Subcutaneous abdominal adipose tissue (tissue), 5 donors: ENCODE measurements at regions not wholly inside any gene's neighbourhood (a gene's known extent, or its start where the extent isn't known, plus 50 kb on each side); places are given as distances from the start of the nearest gene placed in this dataset.

ENCODE experiments used
- H3K27ac ChIP-seq: one replicate; pipeline ENCODE4 v1.7.0; 2013; ENCODE audit warnings: low read depth, mild to moderate bottlenecking, inconsistent platforms, low read length, moderate library complexity
- H3K27me3 ChIP-seq, 5 donors: one replicate each; pipeline ENCODE4 v1.7.0; 2013; ENCODE audit warnings: low read length in 5 of 5, inconsistent platforms in 1 of 5; ENCODE audit not compliant: control insufficient read depth in 5 of 5, insufficient read depth in 4 of 5
- H3K36me3 ChIP-seq, 5 donors: one replicate each; pipeline ENCODE4 v1.7.0; 2013; ENCODE audit warnings: low read length in 5 of 5; ENCODE audit not compliant: control insufficient read depth in 5 of 5, insufficient read depth in 5 of 5
- H3K4me1 ChIP-seq, 5 donors: one replicate each; pipeline ENCODE4 v1.7.0; 2013; ENCODE audit warnings: low read length in 5 of 5, mild to moderate bottlenecking in 3 of 5, moderate library complexity in 1 of 5; ENCODE audit not compliant: control insufficient read depth in 5 of 5, insufficient read depth in 5 of 5
- H3K4me3 ChIP-seq, 5 donors: one replicate each; pipeline ENCODE4 v1.7.0; 2013; ENCODE audit warnings: low read length in 5 of 5, low read depth in 1 of 5
- H3K9ac ChIP-seq, 5 donors: one replicate each; pipeline ENCODE4 v1.7.0; 2013; ENCODE audit warnings: low read length in 5 of 5, mild to moderate bottlenecking in 4 of 5, moderate library complexity in 3 of 5
- H3K9me3 ChIP-seq, 5 donors: one replicate each; pipeline ENCODE4 v1.7.0; 2013; ENCODE audit warnings: low read length in 5 of 5; ENCODE audit not compliant: control insufficient read depth in 5 of 5
- donor health status: healthy.
- donor health status: healthy.
- donor health status: healthy.
- donor health status: healthy.
- donor health status: healthy.

DNA sequence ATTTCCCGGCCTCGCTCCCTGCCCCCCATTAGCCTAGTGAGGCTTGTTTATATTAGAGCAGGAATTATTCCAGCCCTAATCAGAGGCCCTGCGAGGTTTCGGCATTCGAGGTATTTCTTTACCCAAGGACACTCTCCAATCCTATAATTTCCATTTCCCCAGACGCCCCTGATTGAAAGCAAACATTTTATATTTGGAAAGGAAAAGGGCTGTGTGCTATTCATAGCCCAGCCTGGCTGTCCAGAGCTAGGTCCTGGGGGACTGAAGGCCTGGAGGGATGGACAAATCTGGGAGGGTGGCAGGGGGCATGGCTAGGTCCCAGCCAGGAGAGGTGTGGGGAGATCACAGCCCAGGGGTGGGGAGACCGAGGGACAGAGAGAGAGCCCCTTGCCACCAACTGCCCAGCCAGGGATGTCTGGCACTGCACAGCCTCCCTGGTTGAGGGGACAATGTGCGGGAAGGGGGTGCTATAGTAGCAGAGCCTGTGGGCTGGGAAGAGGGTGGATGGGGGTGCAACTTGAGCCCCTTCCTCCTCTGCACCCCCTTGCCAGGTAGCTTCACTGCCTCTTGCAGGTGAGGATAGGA, 125.1 kb downstream of the BARX1 start:
- Histone ChIP-seq H3K27me3 (peaks cover 6 to 30% (median 25%) of the 10 kb centered on the region in 5 donors), H3K27ac (no peak overlapping the region), H3K36me3 (no peaks in the 10 kb centered on the region), H3K9ac (no peak overlapping the region), H3K4me1 (peaks cover 0 to 16% (median 7%) of the 10 kb centered on the region in 5 donors), H3K9me3 (peaks cover 0 to 12% (median 4%) of the 10 kb centered on the region in 5 donors), H3K4me3 (no peak overlapping the region)

GRCh38 chr9:93829271-93830011, 125.7 kb downstream of the BARX1 start:
- H3K4me3 ChIP-seq: no peak overlapping the region
- peaks cover 6 to 31% (median 29%) of the 10 kb centered on the region in 5 donors for H3K27me3 ChIP-seq
- H3K9ac ChIP-seq: no peak overlapping the region
- H3K9me3 ChIP-seq: peaks cover 0 to 12% (median 4%) of the 10 kb centered on the region in 5 donors
- peaks cover 0 to 16% (median 7%) of the 10 kb centered on the region in 5 donors for H3K4me1 ChIP-seq
- H3K27ac ChIP-seq: no peak overlapping the region
- H3K36me3 ChIP-seq: no peaks in the 10 kb centered on the region

DNA sequence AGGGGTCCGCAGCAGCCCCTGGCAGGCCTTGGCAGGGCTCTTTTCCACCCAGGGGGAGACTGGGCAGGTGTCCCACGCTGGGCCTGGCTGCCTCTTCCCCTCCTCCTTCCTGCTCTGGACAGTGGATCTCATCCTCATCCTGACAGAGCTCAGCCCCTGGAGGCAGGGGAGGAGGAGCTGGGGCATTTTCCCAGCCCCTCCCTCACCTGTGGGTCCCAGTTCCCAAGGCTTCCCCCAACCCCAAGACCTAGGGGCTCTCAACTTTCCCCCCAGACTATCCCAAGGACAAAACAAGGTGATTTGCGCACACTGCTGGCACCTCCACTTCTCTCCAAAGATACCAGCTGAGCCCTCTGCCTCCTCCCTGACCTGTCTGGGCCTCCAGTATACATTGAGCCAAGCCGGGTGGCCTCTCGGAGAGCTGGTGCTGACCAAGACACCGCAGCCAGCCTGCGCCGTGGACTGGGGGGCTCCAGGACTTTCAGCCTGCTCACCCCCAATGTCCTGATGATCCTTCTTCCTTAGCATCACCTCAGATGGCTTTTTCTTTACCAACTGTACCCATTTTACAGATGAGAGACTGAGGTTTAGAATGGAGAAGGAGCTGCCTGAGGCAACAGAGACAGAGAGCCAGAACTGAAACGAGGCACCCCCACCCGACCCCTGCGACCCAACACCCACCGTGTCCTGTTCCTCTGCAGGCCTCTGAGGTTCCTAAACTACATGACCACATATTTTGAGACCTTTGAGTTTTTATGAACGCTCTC, 126.6 kb downstream of the BARX1 start:
- no peak overlapping the region for H3K27ac ChIP-seq
- H3K27me3 ChIP-seq: peaks cover 6 to 34% (median 30%) of the 10 kb centered on the region in 5 donors

DNA sequence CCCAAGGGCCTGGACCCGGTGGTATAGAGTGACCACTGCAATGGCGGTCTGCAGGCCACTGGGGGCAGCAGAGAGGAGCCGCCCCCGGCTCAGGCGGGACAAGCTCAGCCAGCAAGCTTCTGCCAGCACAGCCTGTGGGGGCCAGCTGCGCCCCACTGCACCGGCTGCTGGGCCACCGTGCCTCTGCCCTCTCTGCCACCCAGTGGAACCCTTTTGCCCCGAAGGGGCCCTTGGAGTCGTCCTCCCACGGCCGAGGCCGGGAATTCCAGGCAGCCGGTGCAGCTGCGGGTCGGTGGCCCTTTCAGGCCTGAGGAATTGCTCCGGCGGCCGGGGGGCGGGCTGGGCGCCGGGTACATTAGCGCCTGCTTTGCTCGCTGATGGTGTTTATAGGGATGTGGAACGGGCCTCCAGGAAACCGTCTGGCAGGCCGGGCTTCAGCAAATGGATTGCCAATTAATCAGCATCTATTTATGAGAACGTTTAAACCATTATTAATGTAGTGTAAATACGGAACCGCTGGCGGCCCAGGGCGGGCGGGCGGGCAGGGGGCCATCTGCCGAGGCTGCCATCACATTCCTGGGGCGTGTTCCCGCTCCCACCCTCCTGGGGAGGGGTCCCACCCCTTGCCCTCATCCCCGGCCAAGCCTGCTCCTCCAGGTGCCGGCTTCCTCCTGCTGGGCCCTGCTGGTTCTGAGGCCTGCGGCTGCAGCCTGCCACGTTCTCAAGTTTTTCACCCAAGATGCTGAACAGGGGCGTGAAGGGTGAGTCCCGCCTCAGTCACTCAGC, 127.4 kb downstream of the BARX1 start:
- Histone ChIP-seq H3K27ac (no peak overlapping the region), H3K9ac (peak overlapping the region in 1 of 5 donors; percentile 66), H3K4me1 (peaks cover 0 to 16% (median 7%) of the 10 kb centered on the region in 5 donors), H3K4me3 (peak overlapping the region in 4 of 5 donors; percentile 27 to 55 (median 46)), H3K36me3 (no peaks in the 10 kb centered on the region), H3K27me3 (peaks cover 6 to 34% (median 30%) of the 10 kb centered on the region in 5 donors), H3K9me3 (peaks cover 0 to 10% (median 6%) of the 10 kb centered on the region in 5 donors)

More for the DNA sequence above, 126.6 kb downstream of the BARX1 start:
- no peak overlapping the region for H3K4me3 ChIP-seq
- H3K36me3 ChIP-seq: no peaks in the 10 kb centered on the region
- peaks cover 0 to 12% (median 4%) of the 10 kb centered on the region in 5 donors for H3K9me3 ChIP-seq
- H3K4me1 ChIP-seq: peaks cover 0 to 16% (median 7%) of the 10 kb centered on the region in 5 donors
- H3K9ac ChIP-seq: no peak overlapping the region

GRCh38 chr9:93826905-93827544, 128.1 kb downstream of the BARX1 start:
- Histone ChIP-seq H3K4me1 (peaks cover 0 to 16% (median 7%) of the 10 kb centered on the region in 5 donors), H3K9me3 (peaks cover 0 to 11% (median 7%) of the 10 kb centered on the region in 5 donors), H3K27ac (no peak overlapping the region), H3K36me3 (no peaks in the 10 kb centered on the region), H3K27me3 (peaks cover 6 to 34% (median 31%) of the 10 kb centered on the region in 5 donors), H3K4me3 (peak overlapping the region in 2 of 5 donors; percentile 49 to 55), H3K9ac (peak overlapping the region in 1 of 5 donors; percentile 66)

DNA sequence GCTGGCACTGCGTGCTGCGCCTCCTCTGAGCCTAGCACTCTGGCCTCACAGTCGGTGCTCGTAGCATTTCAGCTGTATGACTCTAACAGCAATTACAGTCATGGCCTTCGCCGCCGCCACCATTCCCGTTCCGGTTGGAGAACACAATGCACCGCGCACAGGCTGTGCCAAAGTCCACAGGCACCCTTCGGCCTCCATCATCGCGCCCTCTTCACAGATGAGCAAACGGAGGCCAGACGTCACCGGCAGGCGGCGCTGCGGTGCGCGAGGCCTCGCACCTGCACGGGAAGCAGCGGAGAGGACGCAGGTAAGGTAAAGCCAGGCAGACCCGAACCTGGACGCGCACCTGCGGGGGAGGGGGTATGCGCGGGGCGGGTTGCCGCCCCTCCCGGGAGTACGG, 128.9 kb downstream of the BARX1 start:
- Histone ChIP-seq H3K9me3 (peaks cover 0 to 12% (median 6%) of the 10 kb centered on the region in 5 donors), H3K9ac (no peak overlapping the region), H3K27me3 (peaks cover 6 to 37% (median 31%) of the 10 kb centered on the region in 5 donors), H3K4me1 (peaks cover 0 to 16% (median 7%) of the 10 kb centered on the region in 5 donors), H3K36me3 (no peaks in the 10 kb centered on the region), H3K4me3 (no peak overlapping the region), H3K27ac (no peak overlapping the region)

DNA sequence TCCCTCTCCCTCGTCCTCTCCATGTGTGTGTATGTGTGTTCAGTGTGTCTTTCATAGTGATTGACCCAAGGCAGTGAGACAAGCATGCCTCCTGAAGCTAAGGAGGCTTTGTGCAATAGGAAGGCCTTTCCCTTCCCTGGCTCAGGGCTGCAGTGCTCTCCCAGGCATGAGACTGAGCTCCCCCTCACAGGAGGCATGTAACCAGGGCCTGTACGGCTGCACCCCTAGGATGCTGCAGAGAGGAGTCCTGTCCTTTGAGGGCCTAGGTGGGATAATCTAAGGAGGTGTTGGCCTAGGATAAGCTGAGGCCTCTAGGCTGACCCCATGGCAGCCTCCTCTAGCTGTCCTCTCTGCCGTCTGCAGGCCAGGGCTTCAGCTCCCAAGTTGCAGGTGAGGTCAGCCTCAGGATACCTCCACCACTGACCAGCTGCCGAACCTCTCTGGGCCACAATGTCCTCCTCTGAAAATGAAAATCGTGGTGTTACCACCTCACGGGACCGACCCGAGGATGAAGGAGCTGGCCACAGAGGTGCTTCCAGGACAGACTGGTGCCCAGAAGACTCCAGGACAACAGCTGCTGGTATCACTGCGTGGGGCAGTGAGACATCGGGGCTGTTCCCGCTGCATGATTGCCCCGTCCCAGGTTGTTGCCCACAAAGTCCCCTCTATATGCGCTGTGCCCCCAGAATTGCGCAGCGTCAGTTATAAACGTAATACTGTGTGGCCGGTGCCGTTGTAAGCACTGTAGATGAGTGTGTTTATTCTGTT, 129.6 kb downstream of the BARX1 start:
- Histone ChIP-seq H3K9me3 (peaks cover 0 to 16% (median 6%) of the 10 kb centered on the region in 5 donors), H3K36me3 (no peaks in the 10 kb centered on the region), H3K4me1 (peaks cover 0 to 16% (median 7%) of the 10 kb centered on the region in 5 donors), H3K4me3 (no peak overlapping the region), H3K27me3 (peaks cover 8 to 43% (median 31%) of the 10 kb centered on the region in 5 donors), H3K27ac (no peak overlapping the region), H3K9ac (no peak overlapping the region)

- Histone ChIP-seq H3K27me3 (peaks cover 16 to 49% (median 31%) of the 10 kb centered on the region in 5 donors), H3K9ac (no peak overlapping the region), H3K36me3 (no peaks in the 10 kb centered on the region), H3K27ac (no peak overlapping the region), H3K4me1 (peaks cover 0 to 16% (median 7%) of the 10 kb centered on the region in 5 donors), H3K9me3 (peaks cover 0 to 16% (median 6%) of the 10 kb centered on the region in 5 donors), H3K4me3 (no peak overlapping the region)
Measured at GRCh38 chr9:93824386-93825294, 130.5 kb downstream of the BARX1 start.
